K562 (cell line): ENCODE measurements at regions not wholly inside any gene's neighbourhood (a gene's known extent, or its start where the extent isn't known, plus 50 kb on each side); places are given as distances from the start of the nearest gene placed in this dataset.
A peak's percentile ranks its signal among the peaks of the same experiment; 100 is the strongest.

Source experiments
- ARID3A ChIP-seq: IDR thresholded peaks from 2 replicates; pipeline ENCODE4 v1.6.1; 2012; ENCODE audit warnings: low read depth, low read length, improper control_type of control experiment, borderline replicate concordance
- CC2D1A ChIP-seq: fragments of 450-650 bp; IDR thresholded peaks from 2 replicates; pipeline ENCODE4 v1.6.1; 2017; ENCODE audit warnings: mild to moderate bottlenecking
- CHCHD3 ChIP-seq: fragments of 250-450 bp; sonication (Bioruptor Pico); IDR thresholded peaks from 2 replicates; pipeline ENCODE4 v2.1.2; 2022; ENCODE audit warnings: mild to moderate bottlenecking
- CUX1 ChIP-seq: fragments of 200-800 bp; sonication (Bioruptor generic); IDR thresholded peaks from 2 replicates; pipeline ENCODE4 v1.6.1; 2016; ENCODE audit warnings: missing genetic modification characterization, missing compliant biosample characterization
- E2F6 ChIP-seq, 2 experiments: IDR thresholded peaks; 2 replicates each; pipeline ENCODE4 v1.6.1; 2011; ENCODE audit warnings: borderline replicate concordance in 1 of 2, control low read depth in 1 of 2, low read depth in 1 of 2, low read length in 1 of 2, mild to moderate bottlenecking in 1 of 2, mixed read lengths in 1 of 2, moderate library complexity in 1 of 2; ENCODE audit not compliant: insufficient read depth in 1 of 2, insufficient read length in 1 of 2, poor library complexity in 1 of 2, severe bottlenecking in 1 of 2; ENCODE audit errors: extremely low read depth in 1 of 2
- E2F8 ChIP-seq: fragments of 450-650 bp; IDR thresholded peaks from 2 replicates; pipeline ENCODE4 v1.7.1; 2018; ENCODE audit warnings: mild to moderate bottlenecking, low read depth; ENCODE audit not compliant: partially characterized antibody
- EWSR1 ChIP-seq: fragments of 450-650 bp; IDR thresholded peaks from 2 replicates; pipeline ENCODE4 v1.6.1; 2018; ENCODE audit warnings: borderline replicate concordance, mild to moderate bottlenecking, low read depth, moderate library complexity; ENCODE audit not compliant: partially characterized antibody
- ILF3 ChIP-seq: fragments of 450-650 bp; IDR thresholded peaks from 2 replicates; pipeline ENCODE4 v1.6.1; 2018; ENCODE audit warnings: antibody characterized with exemption, mild to moderate bottlenecking, moderate library complexity, borderline replicate concordance
- MCM7 ChIP-seq, 2 experiments: fragments of 450-650 bp; IDR thresholded peaks; 2 replicates each; pipeline ENCODE4 v1.6.1; 2016 to 2018
- MYNN ChIP-seq, 2 experiments: sonication (generic); formaldehyde crosslinking in 1 of 2; IDR thresholded peaks; 2 replicates each; pipeline versions ENCODE4 v1.5.0 to v1.6.1; 2016 to 2020; ENCODE audit warnings: antibody characterized with exemption in 1 of 2, missing genetic modification reagents in 1 of 2
- PCBP2 ChIP-seq: fragments of 200-400 bp; formaldehyde crosslinking; IDR thresholded peaks from 2 replicates; pipeline ENCODE4 v1.6.1; 2018; ENCODE audit warnings: low read length, low read depth, mild to moderate bottlenecking, moderate library complexity; ENCODE audit not compliant: poor library complexity, severe bottlenecking
- SLC30A9 ChIP-seq: fragments of 250-450 bp; sonication (Bioruptor Pico); IDR thresholded peaks from 2 replicates; pipeline ENCODE4 v1.8.0; 2022; ENCODE audit warnings: mild to moderate bottlenecking, moderate library complexity
- SOX6 ChIP-seq: fragments of 450-650 bp; IDR thresholded peaks from 2 replicates; pipeline ENCODE4 v1.6.1; 2014; ENCODE audit warnings: mild to moderate bottlenecking
- TRIM28 ChIP-seq: fragments of 450-650 bp; IDR thresholded peaks from 2 replicates; pipeline ENCODE4 v1.6.1; 2017
- XRCC3 ChIP-seq: fragments of 450-650 bp; IDR thresholded peaks from 2 replicates; pipeline ENCODE4 v1.6.1; 2017; ENCODE audit warnings: mild to moderate bottlenecking, moderate library complexity
- ZFP1 ChIP-seq: fragments of 450-650 bp; formaldehyde crosslinking; IDR thresholded peaks from 2 replicates; pipeline ENCODE4 v1.4.0; 2020; ENCODE audit warnings: mild to moderate bottlenecking, mixed read lengths

GRCh38 chr11:86158704-86159580 is 85.6 kb upstream of the EED start (continued):
- TF ChIP-seq E2F8 (peak; percentile 59), MCM7 (IDR thresholded peaks at IDR 0.05) (no peak), MYNN (IDR thresholded peaks at IDR 0.05) (no peak), MYNN (CRISPR knock-in tag; IDR thresholded peaks at IDR 0.05) (no peak), CC2D1A (peak; percentile 75; the same call in 1 of the 2 replicates), XRCC3 (no peak), ILF3 (no peak), EWSR1 (no peak), TRIM28 (peak; percentile 60; the same call in 1 of the 2 replicates), PCBP2 (no peak), SLC30A9 (CRISPR knock-in tag) (no peak), SOX6 (peak; percentile 41), E2F6 (IDR thresholded peaks at IDR 0.05; ENCODE audit: borderline replicate concordance in 1 of 2, extremely low read depth in 1 of 2, insufficient read depth in 1 of 2, insufficient read length in 1 of 2, low read depth in 1 of 2, low read length in 1 of 2, poor library complexity in 1 of 2, severe bottlenecking in 1 of 2) (no peak), ZFP1 (CRISPR knock-in tag) (no peak), ARID3A (peak; percentile 9; the same call in 1 of the 2 replicates), CUX1 (CRISPR knock-in tag) (no peak), CHCHD3 (no peak)
